Mammary epithelial cell (primary cell): ENCODE measurements at regions not wholly inside any gene's neighbourhood (a gene's known extent, or its start where the extent isn't known, plus 50 kb on each side); places are given as distances from the start of the nearest gene placed in this dataset.

Experiments
- CTCF ChIP-seq, 2 donors: IDR thresholded peaks in 1 of 2; conservative IDR thresholded peaks in 1 of 2; 2 replicates each; pipeline ENCODE4 v1.5.1; 2011 to 2012; ENCODE audit warnings: inconsistent platforms in 2 of 2, low read length in 2 of 2, mild to moderate bottlenecking in 2 of 2, control low read depth in 1 of 2, low read depth in 1 of 2; ENCODE audit not compliant: insufficient read depth in 1 of 2; ENCODE audit errors: extremely low read depth in 1 of 2
- EZH2 ChIP-seq: IDR thresholded peaks from 2 replicates; pipeline ENCODE4 v1.6.1; 2012; ENCODE audit warnings: low read length, inconsistent platforms, borderline replicate concordance

GRCh38 chr2:39558906-39559305, 106.8 kb upstream of the TMEM178A start:
- no peak for TF ChIP-seq CTCF (conservative IDR thresholded peaks at IDR 0.05 in 1 of 2, IDR thresholded peaks at IDR 0.05 in 1 of 2; ENCODE audit: extremely low read depth in 1 of 2, insufficient read depth in 1 of 2, low read depth in 1 of 2, low read length in 2 of 2)
- no peak for TF ChIP-seq EZH2
